GM12874 (cell line): ENCODE measurements at regions not wholly inside any gene's neighbourhood (a gene's known extent, or its start where the extent isn't known, plus 50 kb on each side); places are given as distances from the start of the nearest gene placed in this dataset.

ENCODE experiments used
- CTCF ChIP-seq: IDR thresholded peaks from 2 replicates; pipeline ENCODE4 v1.5.1; 2011; ENCODE audit warnings: low read depth, mild to moderate bottlenecking, control low read depth, low read length, moderate library complexity; ENCODE audit not compliant: insufficient read depth

GRCh38 chr22:49068861-49069500 is 758.7 kb downstream of the BRD1 start:
- TF ChIP-seq CTCF = no peak

- no peak for TF ChIP-seq CTCF
These were observed 760.2 kb downstream of the BRD1 start for GRCh38 chr22:49067504-49067903.

DNA sequence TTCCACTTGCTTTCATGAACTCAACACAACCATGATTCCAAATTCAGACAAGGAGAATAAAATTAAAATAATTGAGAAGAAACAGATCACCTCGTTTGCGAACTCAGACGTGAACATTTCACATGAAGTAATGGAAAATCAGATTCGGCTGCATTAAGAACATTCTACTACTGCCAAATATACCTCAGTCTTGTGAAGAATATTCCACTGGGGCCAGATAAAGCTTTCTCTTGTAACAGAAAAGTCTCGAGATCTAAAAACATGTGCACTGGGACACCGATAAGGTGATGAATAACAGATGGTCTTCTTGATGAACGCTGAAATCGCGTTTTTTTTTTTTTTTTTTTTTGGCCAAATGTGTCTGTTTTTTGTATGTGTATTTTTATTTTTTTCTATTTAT is 761.1 kb downstream of the BRD1 start:
- TF ChIP-seq CTCF = no peak

- no peak for TF ChIP-seq CTCF
These were observed 762.8 kb downstream of the BRD1 start for GRCh38 chr22:49064836-49065235.

DNA sequence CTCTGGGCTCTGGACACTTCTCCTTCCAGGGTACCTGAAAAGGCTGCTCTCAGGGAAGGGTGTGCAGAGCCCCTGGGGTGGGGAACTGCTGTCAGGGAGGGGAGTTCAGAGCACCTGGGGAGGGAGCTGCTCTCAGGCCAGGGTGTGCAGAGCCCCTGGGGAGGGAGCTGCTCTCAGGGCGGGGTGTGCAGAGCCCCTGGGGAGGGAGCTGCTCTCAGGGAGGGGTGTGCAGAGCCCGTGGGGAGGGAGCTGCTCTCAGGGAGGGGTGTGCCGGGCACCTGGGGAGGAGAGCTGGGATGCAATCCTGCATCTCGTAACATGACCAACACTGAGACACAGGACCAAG is 764.2 kb downstream of the BRD1 start:
- TF ChIP-seq CTCF = no peak

GRCh38 chr22:49062802-49063544 is 764.7 kb downstream of the BRD1 start:
- no peak for TF ChIP-seq CTCF

DNA sequence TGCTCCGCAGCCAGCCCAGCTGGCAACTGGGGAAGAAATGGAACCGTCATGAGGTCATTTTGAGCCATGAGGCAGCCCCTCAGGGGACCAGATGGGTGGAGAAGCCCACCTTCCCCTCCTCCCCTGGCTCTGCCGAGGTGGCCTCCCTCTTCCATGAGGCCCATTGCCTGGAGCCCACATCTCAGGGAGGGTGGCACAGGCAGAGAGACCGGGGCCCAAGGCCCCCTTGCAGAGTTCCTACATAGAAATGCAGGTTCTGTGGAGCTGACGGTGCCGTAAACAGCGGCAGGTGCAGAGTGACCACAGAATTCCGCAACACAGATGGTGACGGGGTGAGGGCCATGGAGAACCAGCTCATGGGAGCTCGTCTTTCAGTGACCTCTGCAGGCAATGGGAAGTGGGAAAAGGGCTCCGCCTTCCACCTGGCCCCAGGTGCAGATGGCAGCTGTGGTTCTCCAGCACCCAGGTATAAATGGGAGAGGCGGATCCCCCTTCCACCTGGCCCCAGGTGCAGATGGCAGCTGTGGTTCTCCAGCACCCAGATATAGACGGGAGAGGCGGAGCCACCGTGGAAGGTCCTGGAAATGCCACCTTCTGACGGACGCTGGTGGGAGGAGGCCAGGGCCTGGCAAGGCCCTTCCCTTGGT is 765.4 kb downstream of the BRD1 start:
- no peak for TF ChIP-seq CTCF
